Fibroblast of lung (primary cell): ENCODE measurements at regions not wholly inside any gene's neighbourhood (a gene's known extent, or its start where the extent isn't known, plus 50 kb on each side); places are given as distances from the start of the nearest gene placed in this dataset.

Source experiments
- EZH2 ChIP-seq: IDR thresholded peaks from 2 replicates; pipeline ENCODE4 v1.5.1; 2012; ENCODE audit warnings: low read length, control low read depth, mild to moderate bottlenecking; ENCODE audit errors: missing control alignments
- TF ChIP-seq, protein P1 (sequence below), 2 donors: IDR thresholded peaks in 1 of 2; conservative IDR thresholded peaks in 1 of 2; 1 replicate in 1 of 2; 2 replicates in 1 of 2; pipeline ENCODE4 v1.5.1; 2011 to 2012; ENCODE audit warnings: low read length in 2 of 2, control low read depth in 1 of 2, inconsistent platforms in 1 of 2, low read depth in 1 of 2, mild to moderate bottlenecking in 1 of 2

DNA sequence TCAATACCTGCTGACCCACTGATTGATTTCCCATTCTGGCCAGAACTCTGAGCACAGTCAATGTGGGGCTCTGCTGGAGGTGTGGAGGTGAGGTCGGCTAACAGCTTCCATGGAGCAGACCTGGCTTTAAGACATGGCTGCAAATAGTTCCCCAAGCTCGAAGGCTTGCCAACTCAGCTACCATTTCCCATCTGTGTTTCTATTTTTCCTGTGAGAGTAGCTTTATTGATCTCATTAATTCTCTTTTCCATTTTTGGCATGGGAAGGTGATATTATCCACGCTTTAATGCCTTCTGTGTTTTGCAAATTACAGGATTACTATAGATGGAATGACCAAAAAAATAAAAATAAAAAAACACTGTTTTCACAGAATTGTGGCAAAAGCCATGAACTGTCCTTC lies 151.6 kb upstream of the XYLT1 start:
- no peak for TF ChIP-seq EZH2
- TF ChIP-seq, protein P1, sequence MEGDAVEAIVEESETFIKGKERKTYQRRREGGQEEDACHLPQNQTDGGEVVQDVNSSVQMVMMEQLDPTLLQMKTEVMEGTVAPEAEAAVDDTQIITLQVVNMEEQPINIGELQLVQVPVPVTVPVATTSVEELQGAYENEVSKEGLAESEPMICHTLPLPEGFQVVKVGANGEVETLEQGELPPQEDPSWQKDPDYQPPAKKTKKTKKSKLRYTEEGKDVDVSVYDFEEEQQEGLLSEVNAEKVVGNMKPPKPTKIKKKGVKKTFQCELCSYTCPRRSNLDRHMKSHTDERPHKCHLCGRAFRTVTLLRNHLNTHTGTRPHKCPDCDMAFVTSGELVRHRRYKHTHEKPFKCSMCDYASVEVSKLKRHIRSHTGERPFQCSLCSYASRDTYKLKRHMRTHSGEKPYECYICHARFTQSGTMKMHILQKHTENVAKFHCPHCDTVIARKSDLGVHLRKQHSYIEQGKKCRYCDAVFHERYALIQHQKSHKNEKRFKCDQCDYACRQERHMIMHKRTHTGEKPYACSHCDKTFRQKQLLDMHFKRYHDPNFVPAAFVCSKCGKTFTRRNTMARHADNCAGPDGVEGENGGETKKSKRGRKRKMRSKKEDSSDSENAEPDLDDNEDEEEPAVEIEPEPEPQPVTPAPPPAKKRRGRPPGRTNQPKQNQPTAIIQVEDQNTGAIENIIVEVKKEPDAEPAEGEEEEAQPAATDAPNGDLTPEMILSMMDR (conservative IDR thresholded peaks at IDR 0.05 in 1 of 2, IDR thresholded peaks at IDR 0.05 in 1 of 2; ENCODE audit: low read depth in 1 of 2, low read length in 2 of 2): no peak
